Testis (tissue), 2 donors: ENCODE measurements at regions not wholly inside any gene's neighbourhood (a gene's known extent, or its start where the extent isn't known, plus 50 kb on each side); places are given as distances from the start of the nearest gene placed in this dataset.

ENCODE experiments used
- CTCF ChIP-seq, 3 experiments: fragments of 450-650 bp in 2 of 3; fragments of 200-600 bp in 1 of 3; sonication (generic) in 1 of 3; IDR thresholded peaks; one replicate each; pipeline ENCODE4 v1.5.1; 2016 to 2019; ENCODE audit warnings: antibody characterized with exemption in 3 of 3, mild to moderate bottlenecking in 2 of 3, moderate library complexity in 1 of 3
- POLR2A ChIP-seq: fragments of 450-650 bp; IDR thresholded peaks from one replicate; pipeline ENCODE4 v1.6.1; 2017; ENCODE audit warnings: antibody characterized with exemption, mild to moderate bottlenecking, moderate library complexity

- TF ChIP-seq POLR2A (no peak), CTCF (IDR thresholded peaks at IDR 0.05) (no peak)
These were observed 614.2 kb upstream of the NRSN1 start for GRCh38 chr6:23511817-23512216.
